Ishikawa (cell line): ENCODE measurements at regions not wholly inside any gene's neighbourhood (a gene's known extent, or its start where the extent isn't known, plus 50 kb on each side); places are given as distances from the start of the nearest gene placed in this dataset.

ENCODE experiments used
- CEBPB ChIP-seq: IDR thresholded peaks from 2 replicates; pipeline ENCODE4 v1.6.1; 2012
- EP300 ChIP-seq: IDR thresholded peaks from 2 replicates; pipeline ENCODE4 v1.6.1; 2012; ENCODE audit warnings: borderline replicate concordance
- FOXM1 ChIP-seq: IDR thresholded peaks from 2 replicates; pipeline ENCODE4 v1.6.1; 2012; ENCODE audit warnings: low read depth, borderline replicate concordance
- MAX ChIP-seq: IDR thresholded peaks from 2 replicates; pipeline ENCODE4 v1.6.1; 2012
- NFIC ChIP-seq: IDR thresholded peaks from 2 replicates; pipeline ENCODE4 v1.6.1; 2012
- RAD21 ChIP-seq: IDR thresholded peaks from 2 replicates; pipeline ENCODE4 v1.6.1; 2012; ENCODE audit warnings: low read depth
- TAF1 ChIP-seq: IDR thresholded peaks from 2 replicates; pipeline ENCODE4 v1.6.1; 2012; ENCODE audit warnings: low read depth, mild to moderate bottlenecking
- TEAD4 ChIP-seq: IDR thresholded peaks from 2 replicates; pipeline ENCODE4 v1.6.1; 2012
- YY1 ChIP-seq: IDR thresholded peaks from 2 replicates; pipeline ENCODE4 v1.6.1; 2012; ENCODE audit warnings: low read depth
- TF ChIP-seq, protein P1 (sequence below): IDR thresholded peaks from 2 replicates; pipeline ENCODE4 v1.6.1; 2012

- TF ChIP-seq FOXM1 = no peak
- TF ChIP-seq EP300 = no peak
- no peak for TF ChIP-seq CEBPB
- TF ChIP-seq TAF1 = no peak
- TF ChIP-seq, protein P1, sequence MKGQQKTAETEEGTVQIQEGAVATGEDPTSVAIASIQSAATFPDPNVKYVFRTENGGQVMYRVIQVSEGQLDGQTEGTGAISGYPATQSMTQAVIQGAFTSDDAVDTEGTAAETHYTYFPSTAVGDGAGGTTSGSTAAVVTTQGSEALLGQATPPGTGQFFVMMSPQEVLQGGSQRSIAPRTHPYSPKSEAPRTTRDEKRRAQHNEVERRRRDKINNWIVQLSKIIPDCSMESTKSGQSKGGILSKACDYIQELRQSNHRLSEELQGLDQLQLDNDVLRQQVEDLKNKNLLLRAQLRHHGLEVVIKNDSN = no peak
- TF ChIP-seq RAD21 = no peak
- no peak for TF ChIP-seq NFIC
- TF ChIP-seq MAX = no peak
- TF ChIP-seq TEAD4 = no peak
- TF ChIP-seq YY1 = no peak
Measured at GRCh38 chr13:47421525-47421924, 524.7 kb upstream of the HTR2A start.
